HG02884 (cell line): ENCODE measurements at regions not wholly inside any gene's neighbourhood (a gene's known extent, or its start where the extent isn't known, plus 50 kb on each side); places are given as distances from the start of the nearest gene placed in this dataset.

Experiments used
- ATAC-seq: cut with Tn5 transposase; IDR thresholded peaks from one replicate; pipeline ENCODE4 v1.9.1; 2021; ENCODE audit warnings: mild to moderate bottlenecking, moderate library complexity; ENCODE audit not compliant: unreplicated experiment

DNA sequence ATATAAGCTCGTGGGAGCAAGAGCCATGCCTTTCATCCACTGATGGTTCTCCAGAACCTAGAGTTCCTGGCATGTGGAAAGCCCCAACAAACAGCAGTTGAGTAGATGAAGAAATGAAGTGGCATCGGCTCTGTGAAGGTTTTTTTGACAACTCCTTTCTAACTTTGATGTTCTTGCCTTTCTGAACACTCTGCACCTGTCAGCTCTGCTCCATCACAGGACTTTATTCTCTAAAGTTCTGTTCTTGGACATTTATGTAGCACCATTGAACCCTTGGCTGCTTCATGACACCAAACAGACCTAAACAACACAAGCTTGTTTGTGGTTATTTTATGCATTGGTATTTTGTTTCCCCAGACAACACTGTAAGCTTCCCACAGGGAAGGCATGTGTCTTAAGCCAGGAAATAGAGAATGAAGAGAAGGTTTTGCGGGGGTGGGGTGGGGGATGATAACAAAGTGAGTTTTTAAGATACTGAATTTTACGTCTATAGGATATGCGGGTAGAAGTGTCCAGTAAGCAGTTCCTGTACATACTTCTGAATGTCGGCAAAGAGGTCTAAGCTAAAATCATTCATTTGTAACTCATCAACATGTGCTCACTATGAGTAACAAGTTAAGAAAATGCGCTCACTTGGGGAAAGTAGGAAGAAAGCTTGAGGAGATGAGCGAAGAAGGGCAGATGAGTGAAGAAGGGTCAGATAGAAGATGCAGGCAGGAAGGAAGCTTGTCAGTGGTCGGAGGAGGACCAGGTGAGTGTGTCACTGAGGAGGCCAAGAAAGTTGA lies 146.0 kb upstream of the PLEKHG7 start:
- ATAC-seq = no peak

DNA sequence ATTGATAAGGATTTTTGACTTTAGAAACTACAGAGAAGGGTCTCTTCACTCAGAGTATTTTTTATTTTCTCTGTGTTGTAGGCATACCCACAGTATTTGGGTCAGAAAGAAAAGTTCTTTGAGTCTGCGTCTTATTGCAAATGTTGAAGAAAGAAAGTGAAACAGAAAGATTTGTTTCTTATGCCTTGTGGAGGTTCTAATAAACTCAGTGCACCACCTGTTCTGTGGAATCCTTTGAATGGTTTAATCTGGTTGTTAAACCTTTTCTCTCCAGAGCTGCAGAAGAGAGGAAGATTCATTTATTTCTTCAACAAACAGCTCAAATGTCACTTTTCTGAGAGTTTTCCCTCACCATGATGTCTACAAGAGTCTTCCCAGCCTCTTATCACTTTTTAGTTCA lies 146.6 kb upstream of the PLEKHG7 start:
- no peak for ATAC-seq

DNA sequence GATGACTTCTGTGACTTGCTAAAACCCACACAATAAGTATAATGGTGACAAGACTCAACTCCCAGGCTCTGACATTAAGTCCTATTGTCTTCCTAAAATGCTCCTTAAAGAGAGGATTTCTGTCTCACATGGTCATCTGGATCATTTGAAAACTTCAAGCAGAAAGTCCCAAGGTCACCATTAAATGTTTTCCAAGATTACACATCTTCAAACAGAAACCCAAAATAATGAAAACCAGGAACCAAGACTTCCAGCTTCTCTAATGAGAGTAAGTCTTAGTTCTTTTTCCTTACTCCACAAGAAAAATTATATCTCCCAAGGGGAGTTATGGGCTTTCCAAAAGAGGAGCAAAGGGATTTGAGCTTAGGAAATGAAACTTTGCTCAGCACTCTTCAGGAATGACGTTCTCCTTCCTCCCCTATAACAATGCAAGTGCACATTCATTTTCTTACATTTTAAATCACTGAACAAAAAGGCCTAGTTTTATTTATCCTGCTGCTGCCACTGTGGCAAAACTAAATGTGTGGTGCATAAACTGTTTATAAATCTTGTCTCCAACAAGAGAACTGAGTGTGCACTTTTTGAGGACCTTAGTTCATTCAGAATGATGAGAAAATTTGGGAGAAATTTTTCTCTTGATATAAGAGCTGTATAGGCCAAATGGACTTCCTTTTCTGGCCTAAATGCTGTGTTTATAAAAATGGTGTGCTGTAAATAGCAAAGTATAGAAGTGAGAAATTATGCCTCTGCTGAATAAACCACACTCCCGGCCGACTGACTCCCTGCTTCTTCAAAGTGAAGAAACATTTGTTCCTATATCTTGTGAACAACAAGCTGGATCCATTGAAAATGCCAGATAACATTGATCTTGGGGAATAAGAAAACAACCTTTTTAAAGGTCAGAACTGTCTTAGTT lies 148.4 kb upstream of the PLEKHG7 start:
- no peak for ATAC-seq

DNA sequence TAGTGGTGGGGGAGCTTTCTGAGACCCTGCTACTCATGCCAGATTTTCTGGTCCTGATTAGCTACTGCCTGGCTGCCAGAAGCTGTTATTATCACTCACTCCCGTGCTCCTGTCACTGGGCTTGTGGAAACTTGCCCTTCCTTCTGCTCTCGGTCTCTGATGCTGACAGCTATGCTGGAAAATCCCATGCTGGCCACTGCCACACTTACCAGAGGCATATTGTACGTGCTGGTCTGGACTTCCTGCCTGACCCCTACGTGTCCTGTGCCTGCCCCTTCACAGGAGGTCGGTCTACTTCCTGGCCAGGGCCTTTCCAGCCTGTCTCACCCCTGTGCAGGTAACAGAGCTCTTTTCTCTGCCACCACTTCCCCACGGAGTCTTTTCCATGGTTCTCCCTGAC lies 149.4 kb upstream of the PLEKHG7 start:
- no peak for ATAC-seq

DNA sequence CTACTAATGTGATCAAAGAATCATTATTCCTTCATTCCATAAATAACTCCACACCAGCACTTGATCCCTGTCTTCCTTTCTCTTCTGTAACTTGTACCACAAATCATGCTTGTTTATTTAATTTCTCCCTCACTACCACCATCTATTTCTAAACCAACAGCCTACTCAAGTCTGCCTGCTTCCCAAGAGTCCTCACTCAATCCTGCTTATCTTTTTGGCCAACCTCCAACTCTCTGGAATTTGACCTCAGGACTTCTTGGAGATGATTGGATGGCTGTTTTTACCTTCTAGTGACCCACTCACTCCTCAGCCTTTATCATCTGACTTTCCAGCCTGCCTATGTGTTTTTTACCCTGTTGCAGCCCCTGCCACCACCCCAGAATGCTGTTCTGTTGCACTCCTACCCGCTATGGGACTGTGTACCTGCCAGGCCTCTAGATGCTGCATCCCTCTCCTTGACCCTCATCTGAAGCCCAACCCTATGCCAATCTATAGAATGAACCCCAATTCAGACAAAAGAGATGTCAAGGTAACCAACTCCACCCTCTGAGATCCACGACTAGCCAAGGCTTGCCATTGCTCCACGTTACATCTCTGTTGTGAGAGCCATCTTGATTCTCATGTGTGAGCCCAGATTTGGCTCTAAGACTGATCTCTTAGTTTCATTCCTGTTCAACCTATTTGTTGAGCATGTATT lies 150.2 kb upstream of the PLEKHG7 start:
- no peak for ATAC-seq

DNA sequence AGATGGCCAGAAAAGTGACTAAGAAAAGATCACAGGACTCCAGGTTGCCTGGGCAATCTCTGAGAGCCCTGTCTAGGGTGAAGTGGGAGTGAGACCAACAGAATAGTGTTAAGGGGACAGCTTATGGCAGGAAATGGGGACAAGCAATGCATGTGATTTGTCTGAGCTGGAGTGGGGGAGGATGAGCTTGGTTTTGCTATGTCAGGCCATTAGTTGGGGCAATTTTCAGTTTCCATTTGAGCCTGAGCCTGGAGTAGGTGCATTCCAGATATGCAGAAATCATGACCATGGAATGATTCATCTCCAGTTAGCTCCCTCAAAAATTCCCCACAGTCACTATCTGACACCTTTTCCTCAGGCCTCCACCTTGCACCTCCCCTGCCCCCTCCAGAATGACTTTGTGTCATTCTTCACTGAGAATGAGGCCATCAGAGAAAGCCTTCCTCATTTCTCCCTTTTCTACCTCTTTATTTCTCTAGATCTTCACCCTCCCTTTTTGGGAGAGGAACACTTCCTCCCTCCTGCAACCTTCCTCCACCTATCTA lies 150.9 kb upstream of the PLEKHG7 start:
- ATAC-seq = peak; percentile 78

DNA sequence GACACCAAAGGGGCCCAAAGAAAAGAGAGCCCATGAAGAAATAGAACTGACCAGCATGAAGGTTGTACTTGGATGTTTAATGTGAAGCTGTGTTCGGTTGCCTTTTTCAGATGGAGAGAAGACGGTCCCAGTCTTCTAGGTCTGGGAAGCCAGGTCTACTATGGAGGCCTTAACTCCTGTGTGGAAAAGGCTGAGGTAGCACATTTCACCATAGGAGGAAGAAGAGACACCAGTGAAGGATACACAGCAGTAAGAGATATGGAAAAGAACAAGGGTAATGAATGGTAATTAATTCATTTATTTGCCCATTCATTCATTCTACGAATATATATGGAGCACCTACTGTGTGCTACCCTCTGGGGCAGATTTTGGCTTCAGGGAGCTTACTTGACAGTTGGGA lies 151.6 kb upstream of the PLEKHG7 start:
- no peak for ATAC-seq

DNA sequence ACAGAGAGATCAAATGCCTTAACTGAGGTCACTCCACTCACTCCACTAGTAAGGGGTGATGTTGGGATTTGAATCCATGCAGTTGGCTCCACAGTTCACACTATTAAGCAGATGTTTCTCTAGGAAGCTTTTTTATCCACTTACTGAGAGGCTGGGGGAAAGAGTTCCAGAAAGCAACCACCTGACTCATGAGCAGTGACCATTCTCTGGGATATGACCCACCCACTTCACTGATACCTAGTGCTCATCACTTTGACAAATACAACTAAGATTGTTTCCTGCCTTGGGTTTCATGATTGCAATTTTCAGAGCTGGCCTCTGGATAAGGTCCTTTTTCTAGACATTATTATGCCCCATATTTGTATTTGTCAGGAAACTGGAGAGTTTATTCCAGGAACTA lies 152.1 kb upstream of the PLEKHG7 start:
- no peak for ATAC-seq

DNA sequence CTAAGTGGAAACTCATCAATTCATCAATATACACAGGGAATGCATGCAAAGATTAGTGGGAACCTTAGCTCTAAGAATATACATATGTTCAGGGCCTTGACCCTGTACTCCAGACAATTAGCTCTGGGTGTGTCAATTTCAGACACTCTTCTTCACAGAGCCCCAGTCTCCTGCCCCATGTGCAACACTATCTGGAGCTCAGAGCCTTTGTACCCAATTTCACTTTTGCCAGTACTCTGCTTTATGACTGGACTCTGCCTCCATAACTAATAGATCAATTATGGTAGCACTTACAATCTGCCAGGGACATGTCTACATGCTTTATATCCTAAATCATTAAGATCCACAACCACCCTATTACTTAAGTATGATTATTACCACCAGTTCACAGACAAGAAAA lies 152.5 kb upstream of the PLEKHG7 start:
- ATAC-seq = no peak

DNA sequence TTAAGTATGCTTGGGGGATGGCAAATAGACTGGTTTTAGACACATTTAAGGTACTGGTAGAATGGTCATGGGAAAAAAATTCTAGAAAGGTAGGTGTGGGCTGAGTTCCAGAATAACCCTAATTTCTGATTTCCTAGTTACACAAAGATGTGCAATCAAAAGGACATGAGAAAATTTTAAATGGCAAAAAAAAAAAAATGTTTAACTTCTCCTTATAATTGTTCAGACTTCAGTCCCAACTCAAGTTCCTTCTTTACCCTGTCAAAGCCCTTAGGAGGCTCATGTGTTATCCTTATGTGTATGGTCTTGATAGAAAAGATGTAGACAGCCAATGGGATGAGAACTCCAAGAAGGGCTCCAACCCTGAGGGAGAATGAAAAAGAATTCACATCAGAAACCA lies 153.3 kb upstream of the PLEKHG7 start:
- ATAC-seq = no peak

DNA sequence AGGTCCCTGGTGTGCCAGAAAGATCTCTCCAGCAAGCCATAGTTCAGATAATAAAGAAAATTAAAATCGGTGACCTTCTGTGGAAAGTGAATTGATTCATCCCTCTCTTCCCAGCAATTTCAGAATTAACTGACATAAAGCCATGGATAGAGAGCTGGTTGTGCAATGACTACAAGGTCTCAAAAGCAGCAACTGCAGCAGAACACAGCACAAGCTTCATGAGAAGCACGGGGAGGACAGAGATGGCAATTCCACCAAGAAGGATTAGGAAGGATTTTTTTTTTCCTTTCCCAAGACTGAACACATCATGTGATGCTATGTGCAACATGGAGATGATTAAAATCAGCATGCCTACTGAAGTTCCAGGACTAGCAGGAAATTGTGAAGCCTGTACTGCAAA lies 154.9 kb upstream of the PLEKHG7 start:
- no peak for ATAC-seq

DNA sequence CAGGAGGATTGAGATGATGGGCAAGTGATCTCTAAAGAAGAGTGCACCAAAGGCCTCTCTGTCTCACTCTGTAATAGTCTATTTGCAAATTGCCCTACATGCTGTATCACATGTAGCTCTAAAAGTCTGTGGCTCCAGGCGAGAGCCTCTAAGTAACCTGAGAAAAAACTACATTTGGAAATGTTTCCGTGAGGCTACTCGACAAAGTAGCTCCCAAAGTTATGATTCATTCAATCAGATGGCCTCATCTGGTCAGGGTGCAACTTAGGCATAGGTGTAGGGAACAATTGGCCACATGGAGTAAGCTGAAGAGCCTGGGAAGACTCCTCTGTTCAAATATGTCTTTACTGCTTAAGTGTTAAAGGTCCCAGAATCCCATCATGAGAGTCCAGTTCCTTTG lies 155.4 kb upstream of the PLEKHG7 start:
- no peak for ATAC-seq

DNA sequence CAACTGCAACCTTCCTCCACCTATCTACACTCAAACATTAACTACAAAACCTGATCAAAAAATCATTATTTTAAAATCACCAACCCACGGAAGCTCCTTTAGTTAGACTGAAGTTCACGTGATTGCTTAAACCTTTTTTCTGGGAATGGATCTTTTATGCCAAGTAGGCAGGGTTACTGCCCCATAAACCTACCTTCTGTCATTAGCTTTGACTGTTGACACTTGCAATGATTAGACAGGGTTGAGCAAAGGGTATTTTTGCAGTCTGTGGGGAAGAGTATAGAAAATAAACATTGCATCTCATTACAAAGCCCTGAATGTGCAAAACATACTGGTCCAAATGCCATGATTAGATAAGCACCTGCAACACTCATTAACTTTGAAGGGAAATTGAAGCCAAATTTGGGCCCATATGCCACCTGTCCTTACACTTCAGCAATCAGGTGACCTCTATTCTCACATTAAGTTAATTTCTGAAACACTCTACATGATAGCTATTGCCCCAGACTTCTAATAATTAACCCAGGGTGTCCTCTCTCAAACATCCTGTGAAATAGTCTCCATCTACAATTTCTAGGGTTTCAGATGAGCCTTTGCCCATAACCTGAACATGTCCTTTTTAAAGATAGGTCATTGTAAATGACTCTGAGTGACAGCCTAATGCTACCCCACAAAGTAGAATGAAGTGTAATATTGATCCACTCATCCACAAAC lies 156.0 kb upstream of the PLEKHG7 start:
- ATAC-seq = no peak

DNA sequence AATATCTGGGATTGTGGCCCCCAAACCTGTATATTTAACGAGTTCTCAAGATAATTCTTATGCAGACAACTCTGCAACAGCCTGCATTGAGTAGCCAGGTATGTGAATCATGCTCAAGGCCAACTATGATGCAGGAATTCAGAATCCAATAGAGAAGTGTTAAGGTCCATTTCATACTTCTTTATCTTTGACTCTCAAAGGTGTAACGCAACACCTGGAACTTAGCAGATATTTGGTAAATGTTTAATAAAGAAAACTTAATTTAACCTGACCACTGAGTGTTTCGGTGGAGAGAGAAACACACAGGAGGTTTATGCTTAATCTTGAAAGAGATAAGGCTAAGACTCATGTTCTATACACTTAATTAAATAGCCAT lies 156.5 kb upstream of the PLEKHG7 start:
- no peak for ATAC-seq

DNA sequence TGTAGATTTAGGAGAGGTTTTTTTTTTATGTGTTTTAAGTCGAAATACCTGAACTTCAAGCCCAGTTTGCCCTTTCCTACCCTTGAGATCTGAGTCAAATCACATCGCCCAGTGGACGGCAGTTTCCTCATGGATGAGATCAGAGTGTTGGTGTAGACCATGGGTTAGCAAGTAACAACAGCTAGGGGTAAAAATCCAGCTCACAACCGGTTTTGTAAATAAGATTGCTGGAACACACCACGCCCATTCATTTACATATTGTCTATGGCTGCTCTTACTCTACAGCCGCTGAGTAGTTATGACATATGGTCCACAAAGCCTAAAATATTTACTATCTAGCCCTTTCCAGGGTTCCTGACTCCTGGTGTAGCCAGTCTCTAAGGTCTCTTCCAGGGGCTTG lies 158.5 kb upstream of the PLEKHG7 start:
- no peak for ATAC-seq

DNA sequence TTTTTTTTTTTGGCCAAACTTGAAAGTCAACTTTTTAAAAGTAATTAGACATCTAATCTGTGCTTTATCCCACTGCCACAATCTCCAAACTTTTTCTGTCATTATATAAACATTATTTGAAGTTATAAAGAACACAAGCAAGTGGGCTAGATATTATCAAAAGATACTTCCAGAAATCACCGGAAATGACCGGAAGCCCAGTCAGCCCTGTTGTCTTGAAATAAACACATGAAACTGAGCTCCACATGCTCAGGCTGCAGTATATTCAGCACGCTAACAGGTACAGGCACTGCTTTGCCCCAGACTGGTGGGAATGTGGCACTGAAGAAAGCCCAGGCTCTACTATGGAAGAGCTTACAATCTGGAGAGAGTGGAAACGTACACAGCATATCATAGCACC lies 158.9 kb upstream of the PLEKHG7 start:
- ATAC-seq = no peak

DNA sequence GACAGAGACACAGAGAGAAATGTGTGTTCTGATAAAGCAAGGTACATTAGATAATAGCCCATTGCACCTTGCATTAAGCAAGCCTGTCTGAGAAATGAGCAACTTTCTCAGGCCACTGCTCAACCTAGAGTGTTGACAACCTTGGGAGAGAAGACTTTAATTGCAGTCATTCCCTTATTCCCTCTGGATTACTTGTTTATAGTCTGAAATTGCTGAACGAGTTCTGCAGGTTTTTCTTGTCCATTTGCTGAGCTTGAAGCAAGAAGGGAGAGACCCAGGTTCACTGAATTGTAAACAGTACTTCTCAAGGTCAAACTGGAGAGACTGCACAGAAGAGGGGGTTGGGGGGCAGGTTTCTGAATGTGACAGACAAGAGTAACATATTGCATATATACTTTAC lies 159.4 kb upstream of the PLEKHG7 start:
- ATAC-seq = no peak

DNA sequence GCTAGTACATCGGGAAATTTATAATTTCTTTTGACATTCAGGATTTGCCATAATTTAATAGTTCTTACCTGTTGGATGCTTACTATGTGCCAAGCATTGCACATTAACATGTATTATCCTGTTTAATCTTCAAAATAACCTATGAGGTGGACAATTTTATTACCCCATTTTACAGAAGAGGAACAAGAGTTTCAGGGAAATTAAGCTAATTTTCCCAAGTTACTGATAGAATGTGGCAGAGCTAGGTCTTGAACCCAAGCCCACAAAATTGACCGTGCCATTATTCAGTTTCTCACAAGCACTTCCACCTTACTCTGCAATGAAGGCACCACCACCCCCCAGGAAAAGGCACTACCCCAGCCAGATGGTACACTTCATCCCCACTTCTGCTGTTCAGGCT lies 161.1 kb upstream of the PLEKHG7 start:
- no peak for ATAC-seq

DNA sequence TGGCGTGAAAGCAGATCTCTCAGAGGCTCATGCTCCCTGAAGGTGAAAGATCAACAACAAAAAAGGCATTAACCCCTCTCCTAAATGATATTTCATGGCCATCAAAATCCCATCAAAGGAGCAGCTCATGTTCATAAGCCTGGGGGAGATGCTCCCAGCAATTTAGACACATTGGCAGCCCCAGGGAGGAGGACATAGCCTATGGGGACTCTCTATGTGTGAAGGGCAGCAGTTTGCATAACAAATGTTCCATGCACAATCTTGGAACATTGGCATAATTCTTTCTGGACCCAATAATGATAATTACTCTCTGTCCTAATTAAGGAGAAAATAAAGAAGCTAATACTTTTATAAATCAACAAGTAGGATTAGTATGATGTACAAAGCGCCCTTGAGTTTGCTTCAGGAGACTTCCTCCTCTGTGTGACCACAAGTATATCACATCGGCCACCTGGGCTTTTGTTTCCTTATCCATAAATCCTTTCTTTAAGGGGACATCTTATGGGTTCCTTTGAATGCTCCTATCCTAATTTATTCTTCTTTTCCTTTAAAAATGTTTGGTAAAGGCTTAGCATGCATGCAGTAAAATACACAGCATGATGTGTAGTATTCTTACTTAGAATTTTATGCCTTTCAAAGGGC lies 161.9 kb upstream of the PLEKHG7 start:
- no peak for ATAC-seq
